Activated B cell treated with CpG ODN at 0.5 μM for 24 hours (primary cell): ENCODE measurements at regions not wholly inside any gene's neighbourhood (a gene's known extent, or its start where the extent isn't known, plus 50 kb on each side); places are given as distances from the start of the nearest gene placed in this dataset.

Source experiments
- ATAC-seq: fragments of 200-7000 bp; cut with Tn5 transposase; one replicate; pipeline ENCODE4 v1.10.0; 2021; ENCODE audit warnings: low read depth, mild to moderate bottlenecking, moderate library complexity
- CTCF ChIA-PET: fragments of 350-600 bp; sonication (Branson Sonifier 250); formaldehyde crosslinking; loops from one replicate; lab custom pipeline; 2021; ENCODE audit warnings: antibody characterized with exemption; lab: Charles Lee
- POLR2A ChIA-PET: fragments of 350-600 bp; sonication (Branson Sonifier 250); formaldehyde crosslinking; loops from one replicate; lab custom pipeline; 2021; ENCODE audit warnings: antibody characterized with exemption; lab: Charles Lee
- DNase-seq: peaks from one replicate; pipeline ENCODE4 v3.0.0; 2022
- H3K27ac Mint-ChIP-seq: one replicate; pipeline ENCODE4 v1.8.0; 2020; ENCODE audit warnings: mixed read lengths
- H3K27me3 Mint-ChIP-seq: one replicate; pipeline ENCODE4 v1.8.0; 2021; ENCODE audit warnings: mixed read lengths
- H3K36me3 Mint-ChIP-seq: one replicate; pipeline ENCODE4 v1.8.0; 2021; ENCODE audit warnings: low read depth, mixed read lengths
- H3K4me1 Mint-ChIP-seq: one replicate; pipeline ENCODE4 v1.8.0; 2021; ENCODE audit warnings: mixed read lengths
- H3K4me3 Mint-ChIP-seq: one replicate; pipeline ENCODE4 v1.8.0; 2020; ENCODE audit warnings: mild to moderate bottlenecking, mixed read lengths
- H3K9me3 Mint-ChIP-seq: one replicate; pipeline ENCODE4 v1.8.0; 2020; ENCODE audit warnings: mixed read lengths
- CTCF ChIP-seq: fragments of 200-600 bp; IDR thresholded peaks from one replicate; pipeline ENCODE4 v1.8.0; 2022; ENCODE audit warnings: antibody characterized with exemption, mild to moderate bottlenecking
- intact Hi-C: fragments of 100-400 bp; cut with micrococcal nuclease; formaldehyde crosslinking; loops from one replicate; pipeline ENCODE4 v1.15.1; 2024

DNA sequence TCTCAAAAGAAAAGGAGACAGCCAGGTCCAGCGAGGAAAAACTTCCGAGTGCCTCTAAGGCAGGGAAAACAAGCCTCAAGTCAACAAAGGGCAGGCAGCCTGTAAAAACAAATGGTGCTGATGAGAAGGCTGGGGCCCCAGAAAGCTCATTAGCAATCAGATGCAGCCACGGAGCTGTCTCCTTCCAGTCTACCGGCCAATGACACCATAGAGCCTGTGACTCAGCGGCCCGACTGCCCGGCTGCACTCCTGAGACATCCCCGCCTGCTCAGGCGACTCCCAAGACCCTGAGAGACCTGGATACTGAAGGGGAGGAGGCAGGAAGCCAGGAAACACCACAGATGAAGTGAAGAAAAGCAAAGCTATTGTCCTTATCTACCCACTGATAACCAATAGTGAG lies 120.1 kb upstream of the HDDC2 start:
- POLR2A ChIA-PET: no interaction called here
- TF ChIP-seq CTCF: no peak
- intact Hi-C loops: no loop called here
- peaks cover 2% of the 10 kb centered on the region for H3K27me3 Mint-ChIP-seq
- no peak overlapping the region for H3K4me3 Mint-ChIP-seq
- DNase-seq: no peak
- ATAC-seq: no peak
- no peaks in the 10 kb centered on the region for H3K9me3 Mint-ChIP-seq
- CTCF ChIA-PET: no interaction called here
- H3K36me3 Mint-ChIP-seq: no peaks in the 10 kb centered on the region
- no peak overlapping the region for H3K27ac Mint-ChIP-seq
- no peaks in the 10 kb centered on the region for H3K4me1 Mint-ChIP-seq

GRCh38 chr6:125423047-125423446 lies 121.3 kb upstream of the HDDC2 start:
- TF ChIP-seq CTCF: no peak
- DNase-seq (no peak), ATAC-seq (no peak)
- Mint-ChIP-seq H3K27ac (no peak overlapping the region), H3K4me3 (no peak overlapping the region), H3K27me3 (peaks cover 2% of the 10 kb centered on the region), H3K4me1 (no peaks in the 10 kb centered on the region), H3K36me3 (no peaks in the 10 kb centered on the region), H3K9me3 (no peaks in the 10 kb centered on the region)
- POLR2A ChIA-PET: no interaction called here
- intact Hi-C loops: no loop called here
- CTCF ChIA-PET: no interaction called here

GRCh38 chr6:125431971-125432370 lies 130.2 kb upstream of the HDDC2 start:
- POLR2A ChIA-PET: no interaction called here

GRCh38 chr6:125432963-125433362 lies 131.2 kb upstream of the HDDC2 start:
- CTCF ChIA-PET: no interaction called here
- ATAC-seq (no peak), DNase-seq (no peak)
- intact Hi-C loops: no loop called here
- no peaks in the 10 kb centered on the region for H3K36me3 Mint-ChIP-seq
- no peak for TF ChIP-seq CTCF
- H3K4me1 Mint-ChIP-seq: no peaks in the 10 kb centered on the region
- H3K27me3 Mint-ChIP-seq: peaks cover 3% of the 10 kb centered on the region
- H3K4me3 Mint-ChIP-seq: no peak overlapping the region
- no peak overlapping the region for H3K27ac Mint-ChIP-seq
- H3K9me3 Mint-ChIP-seq: no peaks in the 10 kb centered on the region
- POLR2A ChIA-PET: no interaction called here

More at GRCh38 chr6:125431971-125432370, 130.2 kb upstream of the HDDC2 start:
- no peaks in the 10 kb centered on the region for H3K4me1 Mint-ChIP-seq
- no peak overlapping the region for H3K4me3 Mint-ChIP-seq
- DNase-seq (no peak), ATAC-seq (no peak)
- no peak overlapping the region for H3K27ac Mint-ChIP-seq
- no peaks in the 10 kb centered on the region for H3K27me3 Mint-ChIP-seq
- CTCF ChIA-PET: no interaction called here
- TF ChIP-seq CTCF: no peak
- intact Hi-C loops: no loop called here
- no peaks in the 10 kb centered on the region for H3K36me3 Mint-ChIP-seq
- no peaks in the 10 kb centered on the region for H3K9me3 Mint-ChIP-seq

- ATAC-seq (no peak), DNase-seq (no peak)
- CTCF ChIA-PET: no interaction called here
- H3K36me3 Mint-ChIP-seq: no peaks in the 10 kb centered on the region
- no peak for TF ChIP-seq CTCF
- no peaks in the 10 kb centered on the region for H3K4me1 Mint-ChIP-seq
- no peak overlapping the region for H3K4me3 Mint-ChIP-seq
- intact Hi-C loops: no loop called here
- no peak overlapping the region for H3K27ac Mint-ChIP-seq
- POLR2A ChIA-PET: no interaction called here
- peaks cover 5% of the 10 kb centered on the region for H3K27me3 Mint-ChIP-seq
- H3K9me3 Mint-ChIP-seq: no peaks in the 10 kb centered on the region
Observed at GRCh38 chr6:125434760-125435159, 133.0 kb upstream of the HDDC2 start.
